Lower leg skin (tissue), 3 donors: ENCODE measurements at regions not wholly inside any gene's neighbourhood (a gene's known extent, or its start where the extent isn't known, plus 50 kb on each side); places are given as distances from the start of the nearest gene placed in this dataset.

ENCODE experiments used
- POLR2A ChIP-seq, 2 donors: fragments of 450-650 bp; IDR thresholded peaks; one replicate each; pipeline ENCODE4 v1.6.1; 2016 to 2017; ENCODE audit warnings: antibody characterized with exemption in 2 of 2, mild to moderate bottlenecking in 1 of 2, moderate library complexity in 1 of 2
- TF ChIP-seq, protein P1 (sequence below), 3 donors: fragments of 450-650 bp; IDR thresholded peaks; one replicate each; pipeline ENCODE4 v1.5.1; 2016; ENCODE audit warnings: antibody characterized with exemption in 3 of 3, mild to moderate bottlenecking in 3 of 3, moderate library complexity in 2 of 3

DNA sequence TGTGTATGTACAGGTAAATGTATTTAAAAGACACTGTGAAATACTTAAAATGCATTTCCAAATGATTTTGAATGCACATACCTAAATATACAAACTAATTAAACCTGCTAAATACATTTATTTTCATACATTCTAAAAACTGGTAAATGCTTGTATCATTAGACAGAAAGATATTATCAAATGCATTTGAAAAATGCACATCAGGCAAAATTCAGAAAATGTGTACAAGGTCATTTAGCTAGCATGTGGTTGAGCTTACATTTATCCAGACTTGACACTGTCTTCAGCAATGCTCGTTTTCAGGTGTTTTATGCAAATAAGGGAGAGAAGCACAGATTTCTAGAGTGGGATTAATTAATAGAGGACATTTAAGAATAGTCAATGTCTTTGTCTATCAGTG lies 374.2 kb downstream of the SUCLG1 start:
- TF ChIP-seq, protein P1, sequence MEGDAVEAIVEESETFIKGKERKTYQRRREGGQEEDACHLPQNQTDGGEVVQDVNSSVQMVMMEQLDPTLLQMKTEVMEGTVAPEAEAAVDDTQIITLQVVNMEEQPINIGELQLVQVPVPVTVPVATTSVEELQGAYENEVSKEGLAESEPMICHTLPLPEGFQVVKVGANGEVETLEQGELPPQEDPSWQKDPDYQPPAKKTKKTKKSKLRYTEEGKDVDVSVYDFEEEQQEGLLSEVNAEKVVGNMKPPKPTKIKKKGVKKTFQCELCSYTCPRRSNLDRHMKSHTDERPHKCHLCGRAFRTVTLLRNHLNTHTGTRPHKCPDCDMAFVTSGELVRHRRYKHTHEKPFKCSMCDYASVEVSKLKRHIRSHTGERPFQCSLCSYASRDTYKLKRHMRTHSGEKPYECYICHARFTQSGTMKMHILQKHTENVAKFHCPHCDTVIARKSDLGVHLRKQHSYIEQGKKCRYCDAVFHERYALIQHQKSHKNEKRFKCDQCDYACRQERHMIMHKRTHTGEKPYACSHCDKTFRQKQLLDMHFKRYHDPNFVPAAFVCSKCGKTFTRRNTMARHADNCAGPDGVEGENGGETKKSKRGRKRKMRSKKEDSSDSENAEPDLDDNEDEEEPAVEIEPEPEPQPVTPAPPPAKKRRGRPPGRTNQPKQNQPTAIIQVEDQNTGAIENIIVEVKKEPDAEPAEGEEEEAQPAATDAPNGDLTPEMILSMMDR (IDR thresholded peaks at IDR 0.05) = no peak
- no peak for TF ChIP-seq POLR2A (IDR thresholded peaks at IDR 0.05)
